HepG2 (cell line): ENCODE measurements at regions not wholly inside any gene's neighbourhood (a gene's known extent, or its start where the extent isn't known, plus 50 kb on each side); places are given as distances from the start of the nearest gene placed in this dataset.

Experiments used
- ATAC-seq: fragments of 200-7000 bp; cut with Tn5 transposase; 3 replicates; pipeline ENCODE4 v1.9.1; 2020; ENCODE audit warnings: mild to moderate bottlenecking, moderate library complexity
- BruUV-seq: library from RNA; stranded (reverse); fragments of 400-500 nt; replicated peaks from 2 replicates; lab custom pipeline; 2021; lab: Mats Ljungman, UMichigan
- CTCF ChIA-PET: fragments of 300-600 bp; formaldehyde crosslinking; extraction: SDS; loops from one replicate; lab custom pipeline; 2021; ENCODE audit warnings: low total read pairs, inconsistent platforms, low intra/inter-chr PET ratio; lab: Yijun Ruan, JAX
- POLR2A ChIA-PET: fragments of 350-600 bp; sonication (Branson Sonifier 250); formaldehyde crosslinking; loops from one replicate; lab custom pipeline; 2020; ENCODE audit warnings: antibody characterized with exemption, inconsistent platforms; lab: Yijun Ruan, JAX
- DNase-seq: peaks from one replicate; pipeline ENCODE4 v3.0.0-alpha.2; 2015; ENCODE audit warnings: low spot score
- FAIRE-seq: peaks from 3 replicates; lab custom pipeline; 2011; peaks lifted over from hg19 to GRCh38; lab: Jason Lieb, UNC
- H2AFZ ChIP-seq: one replicate; pipeline ENCODE4 v1.6.1; 2011; ENCODE audit warnings: low read length, inconsistent platforms
- H3K27ac ChIP-seq: fragments of 300-600 bp; 3 replicates; pipeline ENCODE4 v1.8.0; 2011; ENCODE audit warnings: mixed run types, mild to moderate bottlenecking, mixed read lengths, low read length, inconsistent platforms; ENCODE audit not compliant: insufficient read depth; ENCODE audit errors: extremely low read length
- H3K27me3 ChIP-seq, 2 experiments: fragments of 200-600 bp in 1 of 2; 2 replicates in 1 of 2; 3 replicates in 1 of 2; pipeline versions ENCODE4 v1.6.0 to v1.8.0; 2011; ENCODE audit warnings: low read length in 2 of 2, mild to moderate bottlenecking in 2 of 2, moderate library complexity in 2 of 2, inconsistent platforms in 1 of 2; ENCODE audit not compliant: insufficient read depth in 2 of 2, control insufficient read depth in 1 of 2
- H3K36me3 ChIP-seq, 2 experiments: fragments of 200-600 bp in 1 of 2; replicated peaks in 1 of 2; 2 replicates in 1 of 2; 3 replicates in 1 of 2; pipeline versions ENCODE4 v1.5.1 to v1.8.0; 2011; ENCODE audit warnings: low read length in 2 of 2, inconsistent platforms in 1 of 2; ENCODE audit not compliant: insufficient read depth in 2 of 2, control insufficient read depth in 1 of 2
- H3K4me1 ChIP-seq: 2 replicates; pipeline ENCODE4 v1.5.1; 2012; ENCODE audit warnings: low read length, inconsistent platforms; ENCODE audit not compliant: insufficient read depth
- H3K4me2 ChIP-seq: 2 replicates; pipeline ENCODE4 v1.6.0; 2011; ENCODE audit warnings: low read depth, low read length, inconsistent platforms
- H3K4me3 ChIP-seq, 3 experiments: fragments of 200-600 bp in 1 of 3; sonication (generic), shearing (Covaris generic) in 1 of 3; replicated peaks in 1 of 3; 2 replicates each; pipeline ENCODE4 v1.5.1; 2011 to 2016; ENCODE audit warnings: low read length in 3 of 3, inconsistent platforms in 2 of 3, low read depth in 2 of 3, mild to moderate bottlenecking in 2 of 3, control low read depth in 1 of 3, mixed read lengths in 1 of 3; ENCODE audit not compliant: insufficient read depth in 1 of 3
- H3K79me2 ChIP-seq: one replicate; pipeline ENCODE4 v1.6.1; 2011; ENCODE audit warnings: low read length, inconsistent platforms; ENCODE audit not compliant: insufficient read depth
- H3K9ac ChIP-seq: 2 replicates; pipeline ENCODE4 v1.6.0; 2011; ENCODE audit warnings: mild to moderate bottlenecking, low read depth, low read length, inconsistent platforms; ENCODE audit not compliant: insufficient read depth
- H3K9me3 ChIP-seq: 2 replicates; pipeline ENCODE4 v1.5.1; 2012; ENCODE audit warnings: mild to moderate bottlenecking, low read length
- H4K20me1 ChIP-seq: 2 replicates; pipeline ENCODE4 v1.6.0; 2011; ENCODE audit warnings: inconsistent platforms, mild to moderate bottlenecking, low read length, moderate library complexity; ENCODE audit not compliant: insufficient read depth
- CBFB ChIP-seq: sonication (generic); formaldehyde crosslinking; IDR thresholded peaks from 2 replicates; pipeline ENCODE4 v1.4.0; 2020; ENCODE audit warnings: missing genetic modification reagents
- FOXC1 ChIP-seq: sonication (generic); formaldehyde crosslinking; IDR thresholded peaks from 2 replicates; pipeline ENCODE4 v1.8.0; 2022; ENCODE audit warnings: mild to moderate bottlenecking, missing genetic modification reagents, borderline replicate concordance
- PAWR ChIP-seq: sonication (generic); formaldehyde crosslinking; IDR thresholded peaks from 2 replicates; pipeline ENCODE4 v1.4.0; 2020; ENCODE audit warnings: missing genetic modification reagents, mild to moderate bottlenecking, borderline replicate concordance
- POGK ChIP-seq: sonication (generic); formaldehyde crosslinking; conservative IDR thresholded peaks from 2 replicates; pipeline ENCODE4 v1.8.0; 2022; ENCODE audit warnings: mild to moderate bottlenecking, moderate library complexity, missing genetic modification reagents
- RARA ChIP-seq: IDR thresholded peaks from 2 replicates; pipeline ENCODE4 v1.6.1; 2016; ENCODE audit warnings: missing genetic modification reagents, missing compliant biosample characterization
- REPIN1 ChIP-seq: sonication (generic); formaldehyde crosslinking; IDR thresholded peaks from 2 replicates; pipeline ENCODE4 v1.8.0; 2022; ENCODE audit warnings: missing genetic modification reagents, low read depth, mild to moderate bottlenecking, borderline replicate concordance
- ZNF12 ChIP-seq: sonication (generic); formaldehyde crosslinking; IDR thresholded peaks from 2 replicates; pipeline ENCODE4 v1.5.0; 2020; ENCODE audit warnings: missing genetic modification reagents
- ZSCAN22 ChIP-seq: sonication (generic); formaldehyde crosslinking; IDR thresholded peaks from 2 replicates; pipeline ENCODE4 v1.4.0; 2020; ENCODE audit warnings: mild to moderate bottlenecking, missing genetic modification reagents
- WGBS: methylation state at CpG from one replicate; pipeline ENCODE4 v1.1.6; 2017; ENCODE audit warnings: low lambda C conversion rate; 5-methylcytosine and 5-hydroxymethylcytosine counted together
- in situ Hi-C: cut with HindIII; loops from 2 replicates; pipeline ENCODE4 v1.10.0; 2017; ENCODE audit warnings: low pct_unique_long_range_greater_than_20kb; ENCODE audit not compliant: extremely low pct_ligation_motif_present
- intact Hi-C: fragments of 100-400 bp; cut with micrococcal nuclease; formaldehyde crosslinking; loops from one replicate; pipeline ENCODE4 v1.10.0; 2022; ENCODE audit not compliant: unreplicated experiment
- TF ChIP-seq, protein P1 (sequence below): sonication (generic); formaldehyde crosslinking; IDR thresholded peaks from 2 replicates; pipeline ENCODE4 v1.8.1; 2023; ENCODE audit warnings: mild to moderate bottlenecking, missing genetic modification reagents

- intact Hi-C loops: no loop called here
These were observed 130.1 kb downstream of the LRRC70 start for GRCh38 chr5:62708481-62709325.

More at GRCh38 chr5:62708481-62709325, 130.1 kb downstream of the LRRC70 start:
- ChIA-PET CTCF (no interaction called here), POLR2A (no interaction called here)
- H3K27me3 ChIP-seq: no peaks in the 10 kb centered on the region; a peak in 2 of 5 replicates
- ATAC-seq (no peak), DNase-seq (no peak), FAIRE-seq (no peak)
- no peaks in the 10 kb centered on the region for H3K36me3 ChIP-seq
- no peaks in the 10 kb centered on the region for H4K20me1 ChIP-seq
- H3K9ac ChIP-seq: no peak overlapping the region
- no peaks in the 10 kb centered on the region for H3K79me2 ChIP-seq
- peaks cover 15% of the 10 kb centered on the region for H3K9me3 ChIP-seq
- no peaks in the 10 kb centered on the region for H3K4me1 ChIP-seq
- 50% methylated on average over 1 of the region's 1 CpG for WGBS
- H3K4me3 ChIP-seq: no peak overlapping the region
- TF ChIP-seq REPIN1: no peak
- no peak for TF ChIP-seq ZSCAN22 (CRISPR knock-in tag)
- no peak for TF ChIP-seq ZNF12 (CRISPR knock-in tag)
- TF ChIP-seq PAWR: no peak
- no peak for TF ChIP-seq RARA (CRISPR knock-in tag)
- no peak for TF ChIP-seq CBFB (CRISPR knock-in tag)
- TF ChIP-seq FOXC1 (CRISPR knock-in tag): no peak
- no peak for TF ChIP-seq POGK (CRISPR knock-in tag)
- TF ChIP-seq, protein P1, sequence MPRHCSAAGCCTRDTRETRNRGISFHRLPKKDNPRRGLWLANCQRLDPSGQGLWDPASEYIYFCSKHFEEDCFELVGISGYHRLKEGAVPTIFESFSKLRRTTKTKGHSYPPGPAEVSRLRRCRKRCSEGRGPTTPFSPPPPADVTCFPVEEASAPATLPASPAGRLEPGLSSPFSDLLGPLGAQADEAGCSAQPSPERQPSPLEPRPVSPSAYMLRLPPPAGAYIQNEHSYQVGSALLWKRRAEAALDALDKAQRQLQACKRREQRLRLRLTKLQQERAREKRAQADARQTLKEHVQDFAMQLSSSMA (CRISPR knock-in tag): no peak
- BruUV-seq: no TSS peak
- no peak overlapping the region for H3K4me2 ChIP-seq
- in situ Hi-C loops: no loop called here
- no peak overlapping the region for H3K27ac ChIP-seq
- H2AFZ ChIP-seq: no peak overlapping the region
